ENCODE measurements at regions not wholly inside any gene's neighbourhood (a gene's known extent, or its start where the extent isn't known, plus 50 kb on each side); places are given as distances from the start of the nearest gene placed in this dataset.

DNA sequence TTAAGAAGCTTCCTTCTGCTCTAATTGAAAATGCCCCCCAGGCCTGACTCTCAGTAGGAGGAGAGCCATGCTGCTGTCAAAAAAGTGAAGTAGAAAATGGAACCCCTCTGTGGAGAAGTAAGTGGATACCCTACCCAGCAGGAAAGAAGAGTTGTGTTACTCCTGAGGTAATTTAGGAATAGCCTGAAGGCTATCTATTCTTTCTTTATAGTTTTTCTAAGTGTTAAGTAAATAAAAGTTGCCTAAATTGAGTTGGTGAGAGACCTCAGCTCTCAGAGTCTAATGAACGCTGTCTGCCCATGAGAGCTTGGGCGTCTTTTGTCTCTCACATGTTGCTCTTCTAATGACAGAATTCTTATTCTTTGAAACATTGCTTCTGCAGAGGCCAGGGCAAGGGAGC lies 116.2 kb downstream of the NSUN3 start:
- H3K4me3 ChIP-seq (ENCODE audit: low read depth, low read length) = no peak overlapping the region
- TF ChIP-seq, protein P1, sequence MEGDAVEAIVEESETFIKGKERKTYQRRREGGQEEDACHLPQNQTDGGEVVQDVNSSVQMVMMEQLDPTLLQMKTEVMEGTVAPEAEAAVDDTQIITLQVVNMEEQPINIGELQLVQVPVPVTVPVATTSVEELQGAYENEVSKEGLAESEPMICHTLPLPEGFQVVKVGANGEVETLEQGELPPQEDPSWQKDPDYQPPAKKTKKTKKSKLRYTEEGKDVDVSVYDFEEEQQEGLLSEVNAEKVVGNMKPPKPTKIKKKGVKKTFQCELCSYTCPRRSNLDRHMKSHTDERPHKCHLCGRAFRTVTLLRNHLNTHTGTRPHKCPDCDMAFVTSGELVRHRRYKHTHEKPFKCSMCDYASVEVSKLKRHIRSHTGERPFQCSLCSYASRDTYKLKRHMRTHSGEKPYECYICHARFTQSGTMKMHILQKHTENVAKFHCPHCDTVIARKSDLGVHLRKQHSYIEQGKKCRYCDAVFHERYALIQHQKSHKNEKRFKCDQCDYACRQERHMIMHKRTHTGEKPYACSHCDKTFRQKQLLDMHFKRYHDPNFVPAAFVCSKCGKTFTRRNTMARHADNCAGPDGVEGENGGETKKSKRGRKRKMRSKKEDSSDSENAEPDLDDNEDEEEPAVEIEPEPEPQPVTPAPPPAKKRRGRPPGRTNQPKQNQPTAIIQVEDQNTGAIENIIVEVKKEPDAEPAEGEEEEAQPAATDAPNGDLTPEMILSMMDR (IDR thresholded peaks at IDR 0.05; ENCODE audit: low read depth, low read length, missing control alignments) = no peak
- DNase-seq (ENCODE audit: low read depth) = no peak

GRCh38 chr3:94183551-94183950 lies 120.7 kb downstream of the NSUN3 start:
- TF ChIP-seq, protein P1 (IDR thresholded peaks at IDR 0.05; ENCODE audit: low read depth, low read length, missing control alignments) = no peak
- no peak overlapping the region for H3K4me3 ChIP-seq (ENCODE audit: low read depth, low read length)
- DNase-seq (ENCODE audit: low read depth) = no peak

DNA sequence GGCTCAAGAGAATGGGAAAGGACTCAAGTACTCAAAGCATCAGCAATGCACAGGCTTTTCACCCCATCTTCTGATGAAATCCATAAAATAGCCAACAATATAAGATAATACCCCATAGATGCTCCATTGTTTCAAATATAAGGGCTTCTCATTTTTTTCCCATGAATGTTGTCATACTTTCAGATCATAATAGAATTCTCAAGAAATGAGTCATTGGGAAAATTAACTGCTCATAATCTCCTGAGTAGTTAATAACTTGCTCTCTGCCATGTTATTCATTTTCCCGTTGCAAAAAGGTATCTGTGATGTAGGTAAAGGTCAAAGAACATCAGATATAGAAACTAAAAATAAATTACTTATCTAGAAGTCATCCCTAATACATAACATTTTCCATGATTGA lies 121.9 kb downstream of the NSUN3 start:
- H3K4me3 ChIP-seq (ENCODE audit: low read depth, low read length) = no peak overlapping the region
- DNase-seq (ENCODE audit: low read depth) = no peak

DNA sequence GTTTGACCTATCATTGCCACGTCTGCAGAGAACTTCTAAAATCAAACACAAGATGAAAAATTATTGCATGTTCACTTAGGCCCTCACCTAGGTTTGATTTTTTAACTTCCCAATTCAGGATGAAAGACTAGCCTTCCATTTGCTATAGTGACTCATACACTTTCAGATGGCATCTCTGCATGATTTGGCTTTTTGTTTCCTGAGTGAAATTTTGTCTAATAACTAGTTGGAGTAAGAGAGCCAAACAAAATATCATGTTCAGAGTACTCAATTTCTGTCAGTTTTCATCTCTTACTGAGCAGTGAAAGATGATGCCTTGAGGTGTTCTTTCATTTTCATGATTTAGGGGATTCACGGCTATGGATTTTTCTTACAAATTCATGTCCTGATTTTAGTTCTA lies 122.9 kb downstream of the NSUN3 start:
- TF ChIP-seq, protein P1 (IDR thresholded peaks at IDR 0.05; ENCODE audit: low read depth, low read length, missing control alignments) = no peak

More for the DNA sequence above, 121.9 kb downstream of the NSUN3 start:
- TF ChIP-seq, protein P1 (IDR thresholded peaks at IDR 0.05; ENCODE audit: low read depth, low read length, missing control alignments) = no peak

GRCh38 chr3:94187697-94188096 lies 124.8 kb downstream of the NSUN3 start:
- TF ChIP-seq, protein P1 (IDR thresholded peaks at IDR 0.05; ENCODE audit: low read depth, low read length, missing control alignments) = no peak
- DNase-seq (ENCODE audit: low read depth) = no peak
- no peak overlapping the region for H3K4me3 ChIP-seq (ENCODE audit: low read depth, low read length)

More for the DNA sequence above, 122.9 kb downstream of the NSUN3 start:
- no peak overlapping the region for H3K4me3 ChIP-seq (ENCODE audit: low read depth, low read length)
- DNase-seq (ENCODE audit: low read depth) = no peak

DNA sequence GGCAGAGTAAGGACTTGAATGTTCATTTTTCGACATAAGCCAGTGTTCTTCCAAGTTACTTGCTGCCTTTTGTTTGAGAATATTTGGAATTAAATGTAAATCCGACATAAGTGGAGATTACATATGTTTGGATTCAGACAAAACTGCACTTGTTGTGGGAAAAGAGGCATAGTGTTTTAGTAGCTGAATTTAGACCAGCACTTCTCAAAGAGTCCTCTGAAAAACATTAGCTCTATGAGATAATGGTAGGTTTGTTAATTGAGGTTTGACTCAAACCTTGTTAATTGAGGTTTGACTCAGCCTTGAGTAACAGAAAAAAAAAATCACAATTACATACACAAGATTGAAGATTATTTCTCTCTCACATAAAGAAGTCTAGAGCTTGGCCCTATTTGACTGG lies 132.5 kb downstream of the NSUN3 start:
- H3K4me3 ChIP-seq (ENCODE audit: low read depth, low read length) = no peak overlapping the region
- TF ChIP-seq, protein P1 (IDR thresholded peaks at IDR 0.05; ENCODE audit: low read depth, low read length, missing control alignments) = no peak
- no peak for DNase-seq (ENCODE audit: low read depth)

GRCh38 chr3:94206291-94206690 lies 143.4 kb downstream of the NSUN3 start:
- no peak overlapping the region for H3K4me3 ChIP-seq (ENCODE audit: low read depth, low read length)
- TF ChIP-seq, protein P1 (IDR thresholded peaks at IDR 0.05; ENCODE audit: low read depth, low read length, missing control alignments) = no peak
- DNase-seq (ENCODE audit: low read depth) = no peak
